OCI-LY3 (cell line): ENCODE measurements at regions not wholly inside any gene's neighbourhood (a gene's known extent, or its start where the extent isn't known, plus 50 kb on each side); places are given as distances from the start of the nearest gene placed in this dataset.
A peak's percentile ranks its signal among the peaks of the same experiment; 100 is the strongest.

Experiments
- H2AFZ ChIP-seq: fragments of 200-600, 300-600 bp; shearing (Covaris generic); 2 replicates; pipeline ENCODE4 v1.6.0; 2014; ENCODE audit warnings: antibody characterized with exemption, low read depth, low read length
- H3K27ac ChIP-seq: fragments of 200-600, 300-600 bp; sonication (generic); 2 replicates; pipeline ENCODE4 v1.5.1; 2014; ENCODE audit warnings: mild to moderate bottlenecking, low read length, moderate library complexity, mixed read lengths
- H3K27me3 ChIP-seq: fragments of 200-600, 300-600 bp; sonication (generic); 2 replicates; pipeline ENCODE4 v1.6.1; 2014; ENCODE audit warnings: low read depth, low read length, mixed read lengths
- H3K36me3 ChIP-seq: fragments of 200-600, 300-600 bp; sonication (generic); replicated peaks from 2 replicates; pipeline ENCODE3; 2014; ENCODE audit warnings: low read depth, low read length, mixed read lengths
- H3K4me1 ChIP-seq: fragments of 300-600, 200-600 bp; sonication (generic); 2 replicates; pipeline ENCODE4 v1.6.1; 2014; ENCODE audit warnings: low read length, mixed read lengths
- H3K4me2 ChIP-seq: fragments of 200-600, 300-600 bp; sonication (generic); 2 replicates; pipeline ENCODE4 v1.6.1; 2014; ENCODE audit warnings: low read length, mixed read lengths
- H3K4me3 ChIP-seq: fragments of 300-600, 200-600 bp; sonication (generic); 2 replicates; pipeline ENCODE4 v1.5.1; 2014; ENCODE audit warnings: antibody characterized with exemption, mild to moderate bottlenecking, low read length, moderate library complexity
- H3K79me2 ChIP-seq: fragments of 300-600, 200-600 bp; shearing (Covaris generic); 2 replicates; pipeline ENCODE4 v1.6.1; 2014; ENCODE audit warnings: mild to moderate bottlenecking, low read length, mixed read lengths
- H3K9ac ChIP-seq: fragments of 300-600, 200-600 bp; shearing (Covaris generic); 2 replicates; pipeline ENCODE4 v1.6.0; 2014; ENCODE audit warnings: mild to moderate bottlenecking, low read length, moderate library complexity
- H3K9me3 ChIP-seq: fragments of 200-600, 300-600 bp; shearing (Covaris generic); 2 replicates; pipeline ENCODE4 v1.6.1; 2014; ENCODE audit warnings: low read length, mixed read lengths; ENCODE audit not compliant: insufficient read depth
- H4K20me1 ChIP-seq: fragments of 200-600, 300-600 bp; sonication (generic); 2 replicates; pipeline ENCODE4 v1.6.1; 2016; ENCODE audit warnings: low read length, mixed read lengths; ENCODE audit not compliant: insufficient read depth
- CTCF ChIP-seq: fragments of 200-600, 300-600 bp; sonication (generic); IDR thresholded peaks from 2 replicates; pipeline ENCODE4 v1.5.1; 2014; ENCODE audit warnings: antibody characterized with exemption, low read length, low read depth
- EZH2phosphoT487 ChIP-seq: fragments of 200-600 bp; shearing (Covaris generic); IDR thresholded peaks from 2 replicates; pipeline ENCODE4 v1.6.1; 2018; ENCODE audit warnings: antibody characterized with exemption, mixed run types, low read depth

GRCh38 chr4:137253949-137254348, 278.3 kb downstream of the PCDH18 start:
- no peaks in the 10 kb centered on the region for H3K36me3 ChIP-seq
- H3K27me3 ChIP-seq: no peaks in the 10 kb centered on the region
- no peak for TF ChIP-seq CTCF
- TF ChIP-seq EZH2phosphoT487: no peak

GRCh38 chr4:137249112-137249511, 283.2 kb downstream of the PCDH18 start:
- H3K9ac ChIP-seq: no peak overlapping the region
- H3K79me2 ChIP-seq: no peaks in the 10 kb centered on the region
- no peak overlapping the region for H3K27ac ChIP-seq
- H3K36me3 ChIP-seq: no peaks in the 10 kb centered on the region
- H3K4me1 ChIP-seq: no peaks in the 10 kb centered on the region
- H4K20me1 ChIP-seq: no peaks in the 10 kb centered on the region
- no peaks in the 10 kb centered on the region for H3K9me3 ChIP-seq
- H3K4me3 ChIP-seq: no peak overlapping the region
- H3K4me2 ChIP-seq: no peak overlapping the region
- H2AFZ ChIP-seq: no peak overlapping the region; the same call in 1 of the 2 replicates
- no peaks in the 10 kb centered on the region for H3K27me3 ChIP-seq
- no peak for TF ChIP-seq CTCF
- TF ChIP-seq EZH2phosphoT487: no peak

More at GRCh38 chr4:137253949-137254348, 278.3 kb downstream of the PCDH18 start:
- H3K4me1 ChIP-seq: no peaks in the 10 kb centered on the region
- H3K9me3 ChIP-seq: no peaks in the 10 kb centered on the region
- H4K20me1 ChIP-seq: no peaks in the 10 kb centered on the region
- no peak overlapping the region for H3K4me2 ChIP-seq
- H3K4me3 ChIP-seq: no peak overlapping the region
- H3K27ac ChIP-seq: no peak overlapping the region
- no peak overlapping the region for H3K9ac ChIP-seq
- no peak overlapping the region for H2AFZ ChIP-seq
- no peaks in the 10 kb centered on the region for H3K79me2 ChIP-seq

- Histone ChIP-seq H3K79me2 (no peaks in the 10 kb centered on the region), H3K27me3 (no peaks in the 10 kb centered on the region), H4K20me1 (no peaks in the 10 kb centered on the region), H3K4me2 (no peak overlapping the region), H3K27ac (no peak overlapping the region), H3K9me3 (no peaks in the 10 kb centered on the region), H3K9ac (no peak overlapping the region), H3K36me3 (no peaks in the 10 kb centered on the region), H3K4me1 (no peaks in the 10 kb centered on the region), H2AFZ (0 out of 2 replicates have a peak overlapping the region, but pooled peaks have one; percentile 3), H3K4me3 (no peak overlapping the region)
- TF ChIP-seq EZH2phosphoT487 (no peak), CTCF (no peak)
Observed at GRCh38 chr4:137238456-137239162, 293.7 kb downstream of the PCDH18 start.

- Histone ChIP-seq H3K27ac (no peak overlapping the region), H3K4me1 (no peaks in the 10 kb centered on the region), H3K79me2 (no peaks in the 10 kb centered on the region), H3K27me3 (no peaks in the 10 kb centered on the region), H3K9ac (no peak overlapping the region), H3K4me3 (no peak overlapping the region), H4K20me1 (no peaks in the 10 kb centered on the region), H3K9me3 (no peaks in the 10 kb centered on the region), H2AFZ (no peak overlapping the region), H3K36me3 (no peaks in the 10 kb centered on the region), H3K4me2 (no peak overlapping the region)
- no peak for TF ChIP-seq EZH2phosphoT487
- TF ChIP-seq CTCF: peak; percentile 58
Observed at GRCh38 chr4:137226900-137227299, 305.4 kb downstream of the PCDH18 start.
